ENCODE measurements at regions not wholly inside any gene's neighbourhood (a gene's known extent, or its start where the extent isn't known, plus 50 kb on each side); places are given as distances from the start of the nearest gene placed in this dataset.

- no peak for TF ChIP-seq EZH2phosphoT487 (conservative IDR thresholded peaks at IDR 0.05; ENCODE audit: low read length)
- no peak for TF ChIP-seq CTCF (IDR thresholded peaks at IDR 0.05; ENCODE audit: insufficient read depth, low read length, poor library complexity, severe bottlenecking)
- no peak overlapping the region for H3K4me2 ChIP-seq (ENCODE audit: low read depth, low read length, poor library complexity, severe bottlenecking)
- H4K20me1 ChIP-seq (ENCODE audit: low read depth, low read length), result no peaks in the 10 kb centered on the region
- no peaks in the 10 kb centered on the region for H3K36me3 ChIP-seq (ENCODE audit: low read length)
- H3K9me3 ChIP-seq (ENCODE audit: insufficient read depth, low read length), result 0 out of 2 replicates have a peak, but pooled peaks cover 4% of the 10 kb centered on the region
- no peaks in the 10 kb centered on the region for H3K27me3 ChIP-seq (ENCODE audit: low read length)
- no peak overlapping the region for H3K4me3 ChIP-seq (ENCODE audit: insufficient read depth, low read length, poor library complexity, severe bottlenecking)
- H3K79me2 ChIP-seq (ENCODE audit: insufficient read depth, low read length), result no peaks in the 10 kb centered on the region
- H3K27ac ChIP-seq (ENCODE audit: low read depth, low read length), result no peak overlapping the region
- no peak overlapping the region for H2AFZ ChIP-seq (ENCODE audit: low read depth, low read length, severe bottlenecking)
- no peaks in the 10 kb centered on the region for H3F3A ChIP-seq (ENCODE audit: insufficient read depth)
- H3K9ac ChIP-seq (ENCODE audit: low read length), result no peak overlapping the region
- no peaks in the 10 kb centered on the region for H3K9me2 ChIP-seq (replicated peaks; ENCODE audit: insufficient read depth, low read length)
These were observed 473.3 kb downstream of the GATA3 start for GRCh38 chr10:8527773-8528172.

- TF ChIP-seq CTCF (IDR thresholded peaks at IDR 0.05; ENCODE audit: insufficient read depth, low read length, poor library complexity, severe bottlenecking), result no peak
- no peak for TF ChIP-seq EZH2phosphoT487 (conservative IDR thresholded peaks at IDR 0.05; ENCODE audit: low read length)
- H3F3A ChIP-seq (ENCODE audit: insufficient read depth), result no peaks in the 10 kb centered on the region
- H3K27me3 ChIP-seq (ENCODE audit: low read length), result no peaks in the 10 kb centered on the region
- no peaks in the 10 kb centered on the region for H3K9me2 ChIP-seq (replicated peaks; ENCODE audit: insufficient read depth, low read length)
- no peaks in the 10 kb centered on the region for H3K36me3 ChIP-seq (ENCODE audit: low read length)
- H4K20me1 ChIP-seq (ENCODE audit: low read depth, low read length), result no peaks in the 10 kb centered on the region
- H3K9me3 ChIP-seq (ENCODE audit: insufficient read depth, low read length), result no peaks in the 10 kb centered on the region
- no peak overlapping the region for H3K4me3 ChIP-seq (ENCODE audit: insufficient read depth, low read length, poor library complexity, severe bottlenecking)
- no peak overlapping the region for H3K27ac ChIP-seq (ENCODE audit: low read depth, low read length)
- no peak overlapping the region for H3K9ac ChIP-seq (ENCODE audit: low read length)
- no peak overlapping the region for H3K4me2 ChIP-seq (ENCODE audit: low read depth, low read length, poor library complexity, severe bottlenecking)
- no peak overlapping the region for H2AFZ ChIP-seq (ENCODE audit: low read depth, low read length, severe bottlenecking)
- H3K79me2 ChIP-seq (ENCODE audit: insufficient read depth, low read length), result no peaks in the 10 kb centered on the region
These were observed 476.6 kb downstream of the GATA3 start for GRCh38 chr10:8531116-8531515.

- Histone ChIP-seq H3K36me3 (ENCODE audit: low read length) (no peaks in the 10 kb centered on the region), H3K9ac (ENCODE audit: low read length) (no peak overlapping the region), H3K4me2 (ENCODE audit: low read depth, low read length, poor library complexity, severe bottlenecking) (no peak overlapping the region), H3K79me2 (ENCODE audit: insufficient read depth, low read length) (no peaks in the 10 kb centered on the region), H4K20me1 (ENCODE audit: low read depth, low read length) (no peaks in the 10 kb centered on the region), H3K9me3 (ENCODE audit: insufficient read depth, low read length) (no peaks in the 10 kb centered on the region), H3K4me3 (ENCODE audit: insufficient read depth, low read length, poor library complexity, severe bottlenecking) (no peak overlapping the region), H3K9me2 (replicated peaks; ENCODE audit: insufficient read depth, low read length) (no peaks in the 10 kb centered on the region), H3F3A (ENCODE audit: insufficient read depth) (no peaks in the 10 kb centered on the region), H3K27ac (ENCODE audit: low read depth, low read length) (no peak overlapping the region), H3K27me3 (ENCODE audit: low read length) (no peaks in the 10 kb centered on the region), H2AFZ (ENCODE audit: low read depth, low read length, severe bottlenecking) (no peak overlapping the region)
- TF ChIP-seq EZH2phosphoT487 (conservative IDR thresholded peaks at IDR 0.05; ENCODE audit: low read length), result no peak
These were observed 478.2 kb downstream of the GATA3 start for GRCh38 chr10:8532647-8533046.

GRCh38 chr10:8533462-8533861, 479.0 kb downstream of the GATA3 start:
- H4K20me1 ChIP-seq (ENCODE audit: low read depth, low read length), result no peaks in the 10 kb centered on the region
- no peak overlapping the region for H3K4me3 ChIP-seq (ENCODE audit: insufficient read depth, low read length, poor library complexity, severe bottlenecking)
- H3K27ac ChIP-seq (ENCODE audit: low read depth, low read length), result no peak overlapping the region
- H3K9me2 ChIP-seq (replicated peaks; ENCODE audit: insufficient read depth, low read length), result no peaks in the 10 kb centered on the region
- no peak overlapping the region for H3K4me2 ChIP-seq (ENCODE audit: low read depth, low read length, poor library complexity, severe bottlenecking)
- TF ChIP-seq CTCF (IDR thresholded peaks at IDR 0.05; ENCODE audit: insufficient read depth, low read length, poor library complexity, severe bottlenecking) (no peak), EZH2phosphoT487 (conservative IDR thresholded peaks at IDR 0.05; ENCODE audit: low read length) (no peak)
- no peak overlapping the region for H3K9ac ChIP-seq (ENCODE audit: low read length)
- H3K36me3 ChIP-seq (ENCODE audit: low read length), result no peaks in the 10 kb centered on the region
- H3K79me2 ChIP-seq (ENCODE audit: insufficient read depth, low read length), result no peaks in the 10 kb centered on the region
- H2AFZ ChIP-seq (ENCODE audit: low read depth, low read length, severe bottlenecking), result no peak overlapping the region
- H3K9me3 ChIP-seq (ENCODE audit: insufficient read depth, low read length), result no peaks in the 10 kb centered on the region
- no peaks in the 10 kb centered on the region for H3K27me3 ChIP-seq (ENCODE audit: low read length)
- no peaks in the 10 kb centered on the region for H3F3A ChIP-seq (ENCODE audit: insufficient read depth)
